GM23338 (cell line): ENCODE measurements at regions not wholly inside any gene's neighbourhood (a gene's known extent, or its start where the extent isn't known, plus 50 kb on each side); places are given as distances from the start of the nearest gene placed in this dataset.

Experiments
- ATAC-seq: fragments of 200-7000 bp; cut with Tn5 transposase; 3 replicates; pipeline ENCODE4 v1.9.1; 2020
- DNase-seq: peaks from one replicate; pipeline ENCODE4 v3.0.0-alpha.2; 2015; ENCODE audit warnings: low spot score
- H2AFZ ChIP-seq: fragments of 200-600 bp; sonication (generic); 2 replicates; pipeline ENCODE4 v1.8.0; 2016; ENCODE audit warnings: antibody characterized with exemption, mild to moderate bottlenecking, moderate library complexity
- H3F3A ChIP-seq: fragments of 200-600 bp; sonication (generic); replicated peaks from 2 replicates; pipeline ENCODE4 v1.8.0; 2017; ENCODE audit warnings: antibody characterized with exemption, mixed run types, low read depth
- H3K27ac ChIP-seq: fragments of 200-600 bp; sonication (generic); 2 replicates; pipeline ENCODE4 v1.6.1; 2016; ENCODE audit warnings: low read depth
- H3K27me3 ChIP-seq: fragments of 200-600 bp; sonication (generic); 2 replicates; pipeline ENCODE4 v1.8.0; 2016; ENCODE audit warnings: mild to moderate bottlenecking, mixed run types, moderate library complexity; ENCODE audit not compliant: insufficient read depth
- H3K36me3 ChIP-seq: fragments of 200-600 bp; sonication (generic); 2 replicates; pipeline ENCODE4 v1.8.0; 2016; ENCODE audit warnings: mild to moderate bottlenecking; ENCODE audit not compliant: insufficient read depth
- H3K4me1 ChIP-seq: fragments of 200-600 bp; sonication (generic); 2 replicates; pipeline ENCODE4 v1.8.0; 2016; ENCODE audit warnings: mild to moderate bottlenecking, moderate library complexity; ENCODE audit not compliant: insufficient read depth
- H3K4me2 ChIP-seq: fragments of 200-600 bp; sonication (generic); 2 replicates; pipeline ENCODE4 v1.7.1; 2017; ENCODE audit warnings: mixed run types
- H3K4me3 ChIP-seq: fragments of 200-600 bp; sonication (generic); 2 replicates; pipeline ENCODE4 v1.6.1; 2016; ENCODE audit warnings: mixed run types
- H3K79me2 ChIP-seq: fragments of 200-600 bp; sonication (generic); replicated peaks from 2 replicates; pipeline ENCODE4 v1.8.0; 2017; ENCODE audit warnings: mild to moderate bottlenecking; ENCODE audit not compliant: insufficient read depth
- H3K9me2 ChIP-seq: fragments of 200-600 bp; sonication (generic); 2 replicates; pipeline ENCODE4 v1.8.0; 2017; ENCODE audit not compliant: insufficient read depth
- H4K20me1 ChIP-seq: fragments of 200-600 bp; sonication (generic); replicated peaks from 2 replicates; pipeline ENCODE4 v1.8.0; 2017; ENCODE audit warnings: mild to moderate bottlenecking; ENCODE audit not compliant: insufficient read depth
- H3K27ac Mint-ChIP-seq: 2 replicates; pipeline ENCODE4 v1.8.0; 2020; ENCODE audit warnings: inconsistent platforms, mild to moderate bottlenecking, moderate library complexity, mixed read lengths
- H3K27me3 Mint-ChIP-seq: 3 replicates; pipeline ENCODE4 v1.8.0; 2022; ENCODE audit warnings: low read depth, mild to moderate bottlenecking, moderate library complexity, mixed read lengths, inconsistent platforms; ENCODE audit not compliant: insufficient read depth, poor library complexity
- H3K36me3 Mint-ChIP-seq: 3 replicates; pipeline ENCODE4 v1.8.0; 2021; ENCODE audit warnings: low read depth, mild to moderate bottlenecking, inconsistent platforms, moderate library complexity, mixed read lengths
- H3K4me1 Mint-ChIP-seq: 3 replicates; pipeline ENCODE4 v1.8.0; 2020; ENCODE audit warnings: mild to moderate bottlenecking, inconsistent platforms, mixed read lengths
- H3K4me3 Mint-ChIP-seq: 3 replicates; pipeline ENCODE4 v1.8.0; 2021; ENCODE audit warnings: moderate library complexity, mild to moderate bottlenecking, inconsistent platforms, mixed read lengths
- H3K9me3 Mint-ChIP-seq: 3 replicates; pipeline ENCODE4 v1.8.0; 2020; ENCODE audit warnings: moderate library complexity, mild to moderate bottlenecking, inconsistent platforms, mixed read lengths
- CREB1 ChIP-seq: fragments of 250-450 bp; sonication (Bioruptor Pico); IDR thresholded peaks from 2 replicates; pipeline ENCODE4 v1.5.0; 2020; ENCODE audit warnings: low read depth, mild to moderate bottlenecking, moderate library complexity
- ETS1 ChIP-seq: IDR thresholded peaks from 2 replicates; pipeline ENCODE4 v1.6.1; 2016; ENCODE audit warnings: antibody characterized with exemption
- EZH2 ChIP-seq: fragments of 200-600 bp; sonication (generic); IDR thresholded peaks from one replicate; pipeline ENCODE4 v1.8.0; 2017; ENCODE audit warnings: antibody characterized with exemption, mild to moderate bottlenecking, low read depth; ENCODE audit not compliant: unreplicated experiment
- EZH2phosphoT487 ChIP-seq: fragments of 200-600 bp; sonication (generic); IDR thresholded peaks from one replicate; pipeline ENCODE4 v1.8.1; 2018; ENCODE audit warnings: antibody characterized with exemption; ENCODE audit not compliant: unreplicated experiment
- JUNB ChIP-seq: IDR thresholded peaks from one replicate; pipeline ENCODE4 v1.6.1; 2016; ENCODE audit warnings: antibody characterized with exemption; ENCODE audit not compliant: unreplicated experiment
- NANOG ChIP-seq: IDR thresholded peaks from 2 replicates; pipeline ENCODE4 v1.6.1; 2016; ENCODE audit warnings: antibody characterized with exemption, borderline replicate concordance
- POLR2AphosphoS5 ChIP-seq: IDR thresholded peaks from 2 replicates; pipeline ENCODE4 v1.6.1; 2016; ENCODE audit warnings: antibody characterized with exemption, low read depth
- REST ChIP-seq: IDR thresholded peaks from one replicate; pipeline ENCODE4 v1.6.1; 2018; ENCODE audit warnings: antibody characterized with exemption; ENCODE audit not compliant: unreplicated experiment
- STAT1 ChIP-seq: IDR thresholded peaks from one replicate; pipeline ENCODE4 v1.6.1; 2016; ENCODE audit warnings: antibody characterized with exemption; ENCODE audit not compliant: unreplicated experiment
- ZNF114 ChIP-seq: fragments of 250-450 bp; sonication (Bioruptor Pico); IDR thresholded peaks from 2 replicates; pipeline ENCODE4 v1.5.0; 2020; ENCODE audit warnings: mild to moderate bottlenecking, moderate library complexity
- ZNF331 ChIP-seq: fragments of 250-450 bp; sonication (Bioruptor Pico); IDR thresholded peaks from 2 replicates; pipeline ENCODE4 v1.5.0; 2020; ENCODE audit warnings: low read depth, mild to moderate bottlenecking, moderate library complexity
- TF ChIP-seq, protein P1 (sequence below): fragments of 250-450 bp; sonication (Bioruptor Pico); IDR thresholded peaks from 2 replicates; pipeline ENCODE4 v1.5.0; 2020; ENCODE audit warnings: mild to moderate bottlenecking, moderate library complexity
- TF ChIP-seq, protein P2 (sequence below), 2 experiments: fragments of 200-600 bp in 1 of 2; sonication (generic) in 1 of 2; conservative IDR thresholded peaks; 2 replicates each; pipeline versions ENCODE4 v1.5.1 to v1.6.1; 2016 to 2017; ENCODE audit warnings: antibody characterized with exemption in 2 of 2, low read depth in 2 of 2, mild to moderate bottlenecking in 2 of 2, moderate library complexity in 1 of 2

DNA sequence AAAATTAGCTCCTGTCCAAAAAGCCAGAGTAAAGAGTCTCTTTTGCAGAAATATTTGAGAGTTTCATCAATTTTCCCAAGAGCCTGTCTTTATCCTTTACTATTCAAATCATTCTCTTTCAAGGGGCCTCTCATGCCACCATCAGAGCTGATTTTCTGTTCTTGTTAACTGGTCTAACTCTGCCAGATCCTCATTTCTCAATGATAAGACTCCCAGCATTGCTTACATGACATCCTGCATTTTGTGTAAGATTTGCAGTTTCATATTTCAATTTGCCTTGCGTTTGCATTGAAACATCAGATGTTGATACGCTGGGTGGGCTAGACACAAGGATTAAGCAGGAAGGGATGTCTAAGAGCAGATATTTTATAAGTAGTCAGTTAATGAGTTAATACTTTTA lies 228.7 kb downstream of the TBL1XR1 start (continued):
- TF ChIP-seq ZNF331 (CRISPR knock-in tag) (no peak), CREB1 (CRISPR knock-in tag) (no peak), NANOG (no peak)

GRCh38 chr3:176967522-176967921 lies 229.8 kb downstream of the TBL1XR1 start:
- ATAC-seq (no peak), DNase-seq (no peak)
- Mint-ChIP-seq H3K27me3 (no peaks in the 10 kb centered on the region), H3K4me3 (no peak overlapping the region), H3K4me1 (no peaks in the 10 kb centered on the region), H3K9me3 (no peaks in the 10 kb centered on the region), H3K27ac (no peak overlapping the region), H3K36me3 (no peaks in the 10 kb centered on the region)
- H3K27ac ChIP-seq, result no peak overlapping the region
- H3K36me3 ChIP-seq, result no peaks in the 10 kb centered on the region
- no peak overlapping the region for H3K4me2 ChIP-seq
- no peaks in the 10 kb centered on the region for H3F3A ChIP-seq
- no peaks in the 10 kb centered on the region for H3K27me3 ChIP-seq
- H3K4me3 ChIP-seq, result no peak overlapping the region
- H4K20me1 ChIP-seq, result no peaks in the 10 kb centered on the region
- no peaks in the 10 kb centered on the region for H3K4me1 ChIP-seq
- no peak overlapping the region for H2AFZ ChIP-seq
- H3K9me2 ChIP-seq, result no peaks in the 10 kb centered on the region
- TF ChIP-seq EZH2phosphoT487 (no peak), ZNF114 (CRISPR knock-in tag) (no peak), POLR2AphosphoS5 (no peak), NANOG (no peak), STAT1 (no peak), ZNF331 (CRISPR knock-in tag) (no peak), EZH2 (no peak), ETS1 (no peak), JUNB (no peak), REST (no peak), CREB1 (CRISPR knock-in tag) (no peak)
- TF ChIP-seq, protein P1, sequence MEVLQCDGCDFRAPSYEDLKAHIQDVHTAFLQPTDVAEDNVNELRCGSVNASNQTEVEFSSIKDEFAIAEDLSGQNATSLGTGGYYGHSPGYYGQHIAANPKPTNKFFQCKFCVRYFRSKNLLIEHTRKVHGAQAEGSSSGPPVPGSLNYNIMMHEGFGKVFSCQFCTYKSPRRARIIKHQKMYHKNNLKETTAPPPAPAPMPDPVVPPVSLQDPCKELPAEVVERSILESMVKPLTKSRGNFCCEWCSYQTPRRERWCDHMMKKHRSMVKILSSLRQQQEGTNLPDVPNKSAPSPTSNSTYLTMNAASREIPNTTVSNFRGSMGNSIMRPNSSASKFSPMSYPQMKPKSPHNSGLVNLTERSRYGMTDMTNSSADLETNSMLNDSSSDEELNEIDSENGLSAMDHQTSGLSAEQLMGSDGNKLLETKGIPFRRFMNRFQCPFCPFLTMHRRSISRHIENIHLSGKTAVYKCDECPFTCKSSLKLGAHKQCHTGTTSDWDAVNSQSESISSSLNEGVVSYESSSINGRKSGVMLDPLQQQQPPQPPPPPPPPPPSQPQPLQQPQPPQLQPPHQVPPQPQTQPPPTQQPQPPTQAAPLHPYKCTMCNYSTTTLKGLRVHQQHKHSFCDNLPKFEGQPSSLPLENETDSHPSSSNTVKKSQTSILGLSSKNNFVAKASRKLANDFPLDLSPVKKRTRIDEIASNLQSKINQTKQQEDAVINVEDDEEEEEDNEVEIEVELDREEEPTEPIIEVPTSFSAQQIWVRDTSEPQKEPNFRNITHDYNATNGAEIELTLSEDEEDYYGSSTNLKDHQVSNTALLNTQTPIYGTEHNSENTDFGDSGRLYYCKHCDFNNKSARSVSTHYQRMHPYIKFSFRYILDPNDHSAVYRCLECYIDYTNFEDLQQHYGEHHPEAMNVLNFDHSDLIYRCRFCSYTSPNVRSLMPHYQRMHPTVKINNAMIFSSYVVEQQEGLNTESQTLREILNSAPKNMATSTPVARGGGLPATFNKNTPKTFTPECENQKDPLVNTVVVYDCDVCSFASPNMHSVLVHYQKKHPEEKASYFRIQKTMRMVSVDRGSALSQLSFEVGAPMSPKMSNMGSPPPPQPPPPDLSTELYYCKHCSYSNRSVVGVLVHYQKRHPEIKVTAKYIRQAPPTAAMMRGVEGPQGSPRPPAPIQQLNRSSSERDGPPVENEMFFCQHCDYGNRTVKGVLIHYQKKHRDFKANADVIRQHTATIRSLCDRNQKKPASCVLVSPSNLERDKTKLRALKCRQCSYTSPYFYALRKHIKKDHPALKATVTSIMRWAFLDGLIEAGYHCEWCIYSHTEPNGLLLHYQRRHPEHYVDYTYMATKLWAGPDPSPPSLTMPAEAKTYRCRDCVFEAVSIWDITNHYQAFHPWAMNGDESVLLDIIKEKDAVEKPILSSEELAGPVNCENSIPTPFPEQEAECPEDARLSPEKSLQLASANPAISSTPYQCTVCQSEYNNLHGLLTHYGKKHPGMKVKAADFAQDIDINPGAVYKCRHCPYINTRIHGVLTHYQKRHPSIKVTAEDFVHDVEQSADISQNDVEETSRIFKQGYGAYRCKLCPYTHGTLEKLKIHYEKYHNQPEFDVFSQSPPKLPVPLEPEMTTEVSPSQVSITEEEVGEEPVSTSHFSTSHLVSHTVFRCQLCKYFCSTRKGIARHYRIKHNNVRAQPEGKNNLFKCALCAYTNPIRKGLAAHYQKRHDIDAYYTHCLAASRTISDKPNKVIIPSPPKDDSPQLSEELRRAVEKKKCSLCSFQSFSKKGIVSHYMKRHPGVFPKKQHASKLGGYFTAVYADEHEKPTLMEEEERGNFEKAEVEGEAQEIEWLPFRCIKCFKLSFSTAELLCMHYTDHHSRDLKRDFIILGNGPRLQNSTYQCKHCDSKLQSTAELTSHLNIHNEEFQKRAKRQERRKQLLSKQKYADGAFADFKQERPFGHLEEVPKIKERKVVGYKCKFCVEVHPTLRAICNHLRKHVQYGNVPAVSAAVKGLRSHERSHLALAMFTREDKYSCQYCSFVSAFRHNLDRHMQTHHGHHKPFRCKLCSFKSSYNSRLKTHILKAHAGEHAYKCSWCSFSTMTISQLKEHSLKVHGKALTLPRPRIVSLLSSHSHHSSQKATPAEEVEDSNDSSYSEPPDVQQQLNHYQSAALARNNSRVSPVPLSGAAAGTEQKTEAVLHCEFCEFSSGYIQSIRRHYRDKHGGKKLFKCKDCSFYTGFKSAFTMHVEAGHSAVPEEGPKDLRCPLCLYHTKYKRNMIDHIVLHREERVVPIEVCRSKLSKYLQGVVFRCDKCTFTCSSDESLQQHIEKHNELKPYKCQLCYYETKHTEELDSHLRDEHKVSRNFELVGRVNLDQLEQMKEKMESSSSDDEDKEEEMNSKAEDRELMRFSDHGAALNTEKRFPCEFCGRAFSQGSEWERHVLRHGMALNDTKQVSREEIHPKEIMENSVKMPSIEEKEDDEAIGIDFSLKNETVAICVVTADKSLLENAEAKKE (CRISPR knock-in tag), result no peak
- TF ChIP-seq, protein P2, sequence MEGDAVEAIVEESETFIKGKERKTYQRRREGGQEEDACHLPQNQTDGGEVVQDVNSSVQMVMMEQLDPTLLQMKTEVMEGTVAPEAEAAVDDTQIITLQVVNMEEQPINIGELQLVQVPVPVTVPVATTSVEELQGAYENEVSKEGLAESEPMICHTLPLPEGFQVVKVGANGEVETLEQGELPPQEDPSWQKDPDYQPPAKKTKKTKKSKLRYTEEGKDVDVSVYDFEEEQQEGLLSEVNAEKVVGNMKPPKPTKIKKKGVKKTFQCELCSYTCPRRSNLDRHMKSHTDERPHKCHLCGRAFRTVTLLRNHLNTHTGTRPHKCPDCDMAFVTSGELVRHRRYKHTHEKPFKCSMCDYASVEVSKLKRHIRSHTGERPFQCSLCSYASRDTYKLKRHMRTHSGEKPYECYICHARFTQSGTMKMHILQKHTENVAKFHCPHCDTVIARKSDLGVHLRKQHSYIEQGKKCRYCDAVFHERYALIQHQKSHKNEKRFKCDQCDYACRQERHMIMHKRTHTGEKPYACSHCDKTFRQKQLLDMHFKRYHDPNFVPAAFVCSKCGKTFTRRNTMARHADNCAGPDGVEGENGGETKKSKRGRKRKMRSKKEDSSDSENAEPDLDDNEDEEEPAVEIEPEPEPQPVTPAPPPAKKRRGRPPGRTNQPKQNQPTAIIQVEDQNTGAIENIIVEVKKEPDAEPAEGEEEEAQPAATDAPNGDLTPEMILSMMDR (conservative IDR thresholded peaks at IDR 0.05; ENCODE audit: low read depth in 2 of 2), result no peak
- no peaks in the 10 kb centered on the region for H3K79me2 ChIP-seq
